ENCODE measurements at regions not wholly inside any gene's neighbourhood (a gene's known extent, or its start where the extent isn't known, plus 50 kb on each side); places are given as distances from the start of the nearest gene placed in this dataset.

DNA sequence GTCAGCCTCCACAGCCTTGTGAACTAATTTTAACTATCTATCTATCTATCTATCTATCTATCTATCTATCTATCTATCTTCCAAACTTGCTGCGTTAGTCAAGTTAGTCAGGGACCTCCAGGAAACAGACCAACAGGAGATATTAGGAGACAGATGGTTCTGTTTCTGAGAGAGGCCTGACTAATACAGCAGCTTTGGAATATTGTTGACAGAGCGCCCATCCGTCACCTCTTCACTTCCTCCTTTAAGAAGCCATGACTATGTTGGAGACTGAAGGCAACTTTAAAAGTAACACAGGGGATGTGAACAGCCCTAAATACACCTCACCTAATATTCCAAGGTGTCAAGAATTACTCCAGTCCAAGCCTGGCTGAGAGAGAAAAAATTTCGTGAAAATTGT is 280.9 kb upstream of the IGFBP3 start:
- DNase-seq (ENCODE audit: low read depth), result no peak
- TF ChIP-seq, protein P1, sequence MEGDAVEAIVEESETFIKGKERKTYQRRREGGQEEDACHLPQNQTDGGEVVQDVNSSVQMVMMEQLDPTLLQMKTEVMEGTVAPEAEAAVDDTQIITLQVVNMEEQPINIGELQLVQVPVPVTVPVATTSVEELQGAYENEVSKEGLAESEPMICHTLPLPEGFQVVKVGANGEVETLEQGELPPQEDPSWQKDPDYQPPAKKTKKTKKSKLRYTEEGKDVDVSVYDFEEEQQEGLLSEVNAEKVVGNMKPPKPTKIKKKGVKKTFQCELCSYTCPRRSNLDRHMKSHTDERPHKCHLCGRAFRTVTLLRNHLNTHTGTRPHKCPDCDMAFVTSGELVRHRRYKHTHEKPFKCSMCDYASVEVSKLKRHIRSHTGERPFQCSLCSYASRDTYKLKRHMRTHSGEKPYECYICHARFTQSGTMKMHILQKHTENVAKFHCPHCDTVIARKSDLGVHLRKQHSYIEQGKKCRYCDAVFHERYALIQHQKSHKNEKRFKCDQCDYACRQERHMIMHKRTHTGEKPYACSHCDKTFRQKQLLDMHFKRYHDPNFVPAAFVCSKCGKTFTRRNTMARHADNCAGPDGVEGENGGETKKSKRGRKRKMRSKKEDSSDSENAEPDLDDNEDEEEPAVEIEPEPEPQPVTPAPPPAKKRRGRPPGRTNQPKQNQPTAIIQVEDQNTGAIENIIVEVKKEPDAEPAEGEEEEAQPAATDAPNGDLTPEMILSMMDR (conservative IDR thresholded peaks at IDR 0.05; ENCODE audit: low read depth, low read length), result no peak

GRCh38 chr7:46198701-46199100 is 277.6 kb upstream of the IGFBP3 start:
- TF ChIP-seq, protein P1 (conservative IDR thresholded peaks at IDR 0.05; ENCODE audit: low read depth, low read length), result no peak
- DNase-seq (ENCODE audit: low read depth), result no peak
- H3K4me3 ChIP-seq (ENCODE audit: low read length), result no peak overlapping the region

More for the DNA sequence above, 280.9 kb upstream of the IGFBP3 start:
- H3K4me3 ChIP-seq (ENCODE audit: low read length), result no peak overlapping the region

DNA sequence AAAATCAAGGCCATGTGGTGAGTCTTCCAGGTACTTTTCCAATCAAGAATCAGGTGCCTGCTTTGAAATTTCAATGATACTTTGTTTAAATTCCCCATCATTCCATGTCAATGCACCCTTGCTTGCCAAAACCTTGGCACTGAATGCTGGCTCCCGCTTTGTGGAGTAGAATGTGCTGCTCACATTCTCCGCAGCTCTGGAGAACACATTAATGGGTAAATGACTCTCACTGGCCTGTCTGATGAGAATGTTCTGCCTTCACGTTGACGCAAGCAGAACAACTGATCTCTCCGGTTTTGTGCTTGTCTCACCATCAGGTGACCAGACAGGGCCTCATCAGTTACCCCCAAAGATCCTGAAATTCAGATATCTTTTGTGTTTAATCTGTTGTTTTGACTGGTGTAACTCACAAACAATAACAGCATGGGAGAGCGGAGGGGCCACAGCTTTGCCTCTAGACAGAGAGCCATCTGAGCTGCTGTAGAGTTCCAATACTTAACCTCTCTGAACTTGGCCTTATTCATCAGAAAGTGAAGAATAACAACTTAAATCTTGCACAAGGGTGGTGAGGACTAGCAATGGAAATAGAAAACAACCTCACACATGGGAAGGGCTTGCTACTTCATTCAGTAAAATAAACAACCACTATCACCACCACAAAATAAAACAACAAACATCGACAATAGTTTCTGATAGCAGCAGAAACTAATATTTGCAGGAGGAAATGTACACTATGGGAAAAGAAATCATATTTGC is 276.9 kb upstream of the IGFBP3 start:
- no peak overlapping the region for H3K4me3 ChIP-seq (ENCODE audit: low read length)
- TF ChIP-seq, protein P1 (conservative IDR thresholded peaks at IDR 0.05; ENCODE audit: low read depth, low read length), result no peak
- DNase-seq (ENCODE audit: low read depth), result no peak

- TF ChIP-seq, protein P1 (conservative IDR thresholded peaks at IDR 0.05; ENCODE audit: low read depth, low read length), result no peak
- no peak for DNase-seq (ENCODE audit: low read depth)
- no peak overlapping the region for H3K4me3 ChIP-seq (ENCODE audit: low read length)
Measured at GRCh38 chr7:46195934-46196333, 274.9 kb upstream of the IGFBP3 start.

DNA sequence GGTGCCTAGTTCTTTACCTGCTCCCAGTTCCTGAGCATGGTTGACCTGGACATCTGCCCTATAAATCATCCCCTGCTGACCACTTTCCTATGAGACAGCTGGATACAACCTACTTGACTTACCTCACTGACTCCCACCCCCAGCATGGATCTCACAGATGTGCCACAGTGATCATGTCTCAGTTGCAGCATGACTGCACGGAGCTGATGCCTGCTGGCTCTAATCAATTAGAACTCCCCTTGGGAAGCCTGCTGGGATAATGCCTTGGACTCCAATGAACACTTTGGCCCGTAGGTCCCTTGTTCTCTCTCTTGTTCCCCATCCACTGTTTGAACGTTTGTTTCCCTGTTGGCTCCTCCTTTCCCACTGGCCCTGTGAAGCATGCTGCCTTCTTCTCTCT is 271.2 kb upstream of the IGFBP3 start:
- TF ChIP-seq, protein P1 (conservative IDR thresholded peaks at IDR 0.05; ENCODE audit: low read depth, low read length), result no peak
- no peak for DNase-seq (ENCODE audit: low read depth)
- H3K4me3 ChIP-seq (ENCODE audit: low read length), result no peak overlapping the region

DNA sequence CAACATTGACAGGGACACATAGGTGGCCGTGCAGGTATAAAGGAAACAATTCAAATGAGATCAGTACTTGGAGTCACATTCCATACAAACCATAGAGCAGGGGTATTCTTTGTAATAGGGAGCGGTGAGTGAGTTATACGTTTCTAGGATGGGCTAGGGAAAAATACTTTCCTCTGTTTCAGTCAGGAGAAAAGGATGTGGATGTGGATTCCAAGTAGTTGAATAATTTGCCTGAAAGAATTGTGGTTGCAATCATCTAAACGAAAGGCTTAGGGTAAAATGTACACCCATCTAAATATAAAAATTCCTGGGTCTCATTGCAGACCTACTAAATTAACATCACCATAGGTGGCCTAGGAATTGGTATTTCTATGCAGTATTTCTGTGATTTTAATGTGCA is 270.7 kb upstream of the IGFBP3 start:
- no peak overlapping the region for H3K4me3 ChIP-seq (ENCODE audit: low read length)
- TF ChIP-seq, protein P1 (conservative IDR thresholded peaks at IDR 0.05; ENCODE audit: low read depth, low read length), result no peak
- no peak for DNase-seq (ENCODE audit: low read depth)

- H3K4me3 ChIP-seq (ENCODE audit: low read length), result no peak overlapping the region
- DNase-seq (ENCODE audit: low read depth), result no peak
- TF ChIP-seq, protein P1 (conservative IDR thresholded peaks at IDR 0.05; ENCODE audit: low read depth, low read length), result no peak
Measured at GRCh38 chr7:46191296-46191695, 270.2 kb upstream of the IGFBP3 start.

Measured in retinal pigment epithelial cell (primary cell).